DMS153 treated with DMSO at 0.1 percent for 48 hours (cell line): ENCODE measurements at regions not wholly inside any gene's neighbourhood (a gene's known extent, or its start where the extent isn't known, plus 50 kb on each side); places are given as distances from the start of the nearest gene placed in this dataset.
"Not testable (repeated sequence)": the region's sequence is repeated elsewhere in the genome, so short reads cannot be mapped to it uniquely, and the experiment has no call there.

Experiments
- DNase-seq: peaks from one replicate; lab custom pipeline; 2025; ENCODE audit not compliant: unreplicated experiment; lab: John Stamatoyannopoulos, UW

GRCh38 chr6:1445650-1446330 lies 56.4 kb downstream of the FOXF2 start:
- no peak for DNase-seq

- no peak for DNase-seq
These were observed 60.5 kb downstream of the FOXF2 start for GRCh38 chr6:1449896-1450295.

GRCh38 chr6:1453024-1453423 lies 63.6 kb downstream of the FOXF2 start:
- DNase-seq, result no peak

- DNase-seq, result not testable (repeated sequence)
These were observed 67.4 kb downstream of the FOXF2 start for GRCh38 chr6:1456816-1457215.

GRCh38 chr6:1461207-1461606 lies 71.8 kb downstream of the FOXF2 start:
- no peak for DNase-seq

- DNase-seq, result no peak
These were observed 72.4 kb downstream of the FOXF2 start for GRCh38 chr6:1461736-1462135.

GRCh38 chr6:1463275-1463674 lies 73.9 kb downstream of the FOXF2 start:
- no peak for DNase-seq

GRCh38 chr6:1463751-1464426 lies 74.5 kb downstream of the FOXF2 start:
- no peak for DNase-seq

- no peak for DNase-seq
These were observed 75.5 kb downstream of the FOXF2 start for GRCh38 chr6:1464781-1465370.

GRCh38 chr6:1468126-1468525 lies 78.8 kb downstream of the FOXF2 start:
- no peak for DNase-seq

- no peak for DNase-seq
These were observed 80.7 kb downstream of the FOXF2 start for GRCh38 chr6:1470040-1470439.

- DNase-seq, result no peak
These were observed 83.3 kb downstream of the FOXF2 start for GRCh38 chr6:1472643-1473042.

- DNase-seq, result no peak
These were observed 83.8 kb downstream of the FOXF2 start for GRCh38 chr6:1473166-1473565.

GRCh38 chr6:1473598-1473997 lies 84.2 kb downstream of the FOXF2 start:
- DNase-seq, result no peak

- no peak for DNase-seq
These were observed 84.8 kb downstream of the FOXF2 start for GRCh38 chr6:1474205-1474604.

- no peak for DNase-seq
These were observed 85.8 kb downstream of the FOXF2 start for GRCh38 chr6:1475174-1475573.

- no peak for DNase-seq
These were observed 88.2 kb downstream of the FOXF2 start for GRCh38 chr6:1477432-1478090.

GRCh38 chr6:1478163-1478826 lies 88.9 kb downstream of the FOXF2 start:
- DNase-seq, result not testable (repeated sequence)

GRCh38 chr6:1479095-1479494 lies 89.7 kb downstream of the FOXF2 start:
- no peak for DNase-seq

GRCh38 chr6:1479601-1480221 lies 90.3 kb downstream of the FOXF2 start:
- DNase-seq, result no peak

- DNase-seq, result no peak
These were observed 91.9 kb downstream of the FOXF2 start for GRCh38 chr6:1481286-1481685.
